ENCODE measurements at regions not wholly inside any gene's neighbourhood (a gene's known extent, or its start where the extent isn't known, plus 50 kb on each side); places are given as distances from the start of the nearest gene placed in this dataset.
"Not testable (repeated sequence)": the region's sequence is repeated elsewhere in the genome, so short reads cannot be mapped to it uniquely, and the experiment has no call there.

DNA sequence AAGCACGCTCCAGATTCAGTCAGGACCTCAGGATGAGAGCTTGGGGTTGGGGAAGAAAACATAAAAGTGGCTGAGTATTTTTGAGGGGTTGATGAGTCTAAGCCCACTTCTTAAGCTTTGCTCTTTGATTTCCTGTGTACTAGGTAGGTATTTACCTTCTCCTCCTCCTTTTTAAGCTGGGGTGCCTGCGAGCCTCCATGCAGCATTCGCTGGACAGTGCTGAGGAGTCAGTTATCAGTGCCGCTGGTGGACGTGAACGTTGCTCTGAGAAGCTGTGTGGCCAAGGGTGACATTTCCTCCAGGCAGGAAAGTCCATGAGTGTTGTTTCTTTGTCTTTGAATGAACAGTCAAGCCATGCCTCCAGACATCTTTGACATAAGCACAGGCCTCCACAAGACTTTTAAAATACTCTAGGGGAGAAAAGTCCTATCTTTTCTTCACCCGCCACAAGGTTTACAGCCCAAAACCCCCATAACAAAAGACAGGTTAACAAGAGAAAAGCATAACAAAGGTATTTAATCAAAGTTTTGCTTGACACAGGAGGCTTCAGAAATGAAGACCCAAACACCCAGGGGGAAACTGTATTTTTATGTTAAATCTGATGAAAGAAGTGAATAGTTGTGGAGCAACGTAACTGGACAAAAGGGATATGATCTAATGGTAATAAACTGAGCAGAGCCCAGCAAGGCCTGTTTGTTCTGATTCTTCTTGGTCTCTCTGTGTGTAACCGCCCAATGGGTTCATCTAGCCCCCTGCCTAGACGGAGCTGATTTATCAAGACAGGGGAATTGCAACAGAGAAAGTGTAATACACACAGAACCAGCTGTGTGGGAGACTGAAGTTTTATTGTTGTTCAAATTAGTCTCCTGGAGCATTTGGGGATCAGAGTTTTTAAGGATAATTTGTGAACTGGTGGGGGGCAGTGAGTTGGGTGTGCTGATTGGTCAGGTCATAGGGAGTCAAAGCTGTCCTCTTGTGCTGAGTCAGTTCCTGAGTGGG, 217.9 kb downstream of the SPATA31A1 start:
- H3K36me3 ChIP-seq (ENCODE audit: insufficient read depth, low read length); DNase-seq; H3K4me2 ChIP-seq (ENCODE audit: insufficient read depth, low read length); H3K27me3 ChIP-seq (ENCODE audit: insufficient read depth, low read length, poor library complexity); H4K20me1 ChIP-seq (ENCODE audit: insufficient read depth, low read length); H3K9ac ChIP-seq (ENCODE audit: low read depth, low read length); H3K4me3 ChIP-seq (ENCODE audit: low read depth in 1 of 2, low read length in 2 of 2); H3K9me3 ChIP-seq (ENCODE audit: insufficient read depth, low read length, severe bottlenecking); H3K4me1 ChIP-seq (ENCODE audit: insufficient read depth, low read length); H3K79me2 ChIP-seq (ENCODE audit: insufficient read depth, low read length); H3K27ac ChIP-seq (ENCODE audit: low read length); ATAC-seq (ENCODE audit: insufficient read depth, low read depth); H2AFZ ChIP-seq (ENCODE audit: low read depth, low read length): not testable (repeated sequence)

DNA sequence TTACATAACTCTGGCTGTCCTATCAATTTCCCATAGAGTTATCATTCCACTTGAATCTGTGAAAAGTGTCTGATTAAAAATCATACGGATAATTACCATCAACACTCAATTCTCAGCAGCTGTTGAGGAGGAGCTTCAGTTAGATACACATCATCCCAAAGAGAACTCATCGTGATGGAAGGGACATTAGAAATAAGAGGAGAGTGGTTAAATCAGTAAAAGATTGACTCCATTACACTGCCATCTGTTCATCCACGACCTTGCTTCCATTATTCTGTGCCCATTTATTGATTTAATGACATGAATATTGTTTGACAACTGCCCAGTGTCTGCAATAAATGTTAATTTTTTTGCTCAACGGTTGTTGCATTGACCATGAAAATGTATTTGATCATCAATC, 223.5 kb downstream of the SPATA31A1 start:
- DNase-seq; H3K79me2 ChIP-seq (ENCODE audit: insufficient read depth, low read length); H3K27ac ChIP-seq (ENCODE audit: low read length); H3K4me3 ChIP-seq (ENCODE audit: low read depth in 1 of 2, low read length in 2 of 2); H4K20me1 ChIP-seq (ENCODE audit: insufficient read depth, low read length); H3K27me3 ChIP-seq (ENCODE audit: insufficient read depth, low read length, poor library complexity); ATAC-seq (ENCODE audit: insufficient read depth, low read depth); H3K9ac ChIP-seq (ENCODE audit: low read depth, low read length); H3K4me2 ChIP-seq (ENCODE audit: insufficient read depth, low read length); H2AFZ ChIP-seq (ENCODE audit: low read depth, low read length); H3K9me3 ChIP-seq (ENCODE audit: insufficient read depth, low read length, severe bottlenecking); H3K36me3 ChIP-seq (ENCODE audit: insufficient read depth, low read length); H3K4me1 ChIP-seq (ENCODE audit: insufficient read depth, low read length): not testable (repeated sequence)

DNA sequence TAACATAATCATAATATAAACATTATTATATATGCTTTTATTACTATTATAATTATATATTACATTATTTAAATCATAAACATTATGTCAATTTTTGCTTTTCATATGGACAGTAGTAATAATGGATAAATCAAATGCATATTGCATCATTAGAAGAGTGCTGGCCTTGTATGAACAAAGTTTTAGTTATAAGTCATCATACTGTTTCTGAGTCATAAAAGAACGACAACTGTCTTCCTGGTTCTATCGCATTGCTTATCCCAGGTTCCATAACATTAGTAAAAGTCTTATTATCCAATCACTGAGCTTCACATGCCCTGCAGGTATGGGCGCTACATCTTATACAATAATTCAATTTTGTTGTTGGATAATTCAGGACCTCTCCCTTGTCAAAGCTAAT, 225.8 kb downstream of the SPATA31A1 start:
- not testable (repeated sequence) for ATAC-seq (ENCODE audit: insufficient read depth, low read depth); H2AFZ ChIP-seq (ENCODE audit: low read depth, low read length); H3K27ac ChIP-seq (ENCODE audit: low read length); H3K4me1 ChIP-seq (ENCODE audit: insufficient read depth, low read length); H3K4me3 ChIP-seq (ENCODE audit: low read depth in 1 of 2, low read length in 2 of 2); H3K79me2 ChIP-seq (ENCODE audit: insufficient read depth, low read length); H3K9ac ChIP-seq (ENCODE audit: low read depth, low read length); H4K20me1 ChIP-seq (ENCODE audit: insufficient read depth, low read length); H3K36me3 ChIP-seq (ENCODE audit: insufficient read depth, low read length); H3K9me3 ChIP-seq (ENCODE audit: insufficient read depth, low read length, severe bottlenecking); H3K27me3 ChIP-seq (ENCODE audit: insufficient read depth, low read length, poor library complexity); H3K4me2 ChIP-seq (ENCODE audit: insufficient read depth, low read length); DNase-seq

DNA sequence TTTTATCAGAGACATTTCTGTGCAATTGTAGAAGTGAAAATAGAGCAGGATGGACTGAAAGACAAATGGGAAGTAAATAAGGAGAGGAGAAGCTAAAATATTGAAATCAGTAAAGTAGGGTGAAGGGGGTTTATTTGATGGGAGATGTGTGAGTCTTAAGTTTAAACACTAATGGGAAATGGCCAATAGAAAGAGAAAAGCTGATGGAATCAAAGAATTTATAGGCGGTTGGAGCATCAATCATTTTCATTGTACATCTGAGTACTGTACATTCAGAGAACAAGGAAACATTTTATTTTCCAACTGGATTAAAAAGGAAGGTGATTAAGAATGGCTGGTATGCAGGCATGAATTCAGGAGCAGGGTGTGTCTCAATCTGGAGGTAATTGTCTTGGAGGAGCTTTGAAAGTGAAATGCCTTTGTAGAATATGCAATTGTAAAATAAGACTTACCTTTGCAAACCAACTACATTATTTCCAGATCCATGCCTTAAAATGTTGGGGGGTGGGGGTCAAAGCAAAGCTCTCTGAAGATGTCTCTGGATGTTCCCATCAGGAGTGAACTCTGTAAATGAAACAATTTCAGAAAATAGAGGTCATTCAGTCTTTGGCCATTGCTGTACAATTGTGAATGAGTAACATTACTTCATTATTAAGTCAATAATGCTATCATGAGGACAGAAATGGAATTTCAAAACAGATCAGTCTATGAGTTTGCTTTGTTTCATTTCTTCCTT, 227.4 kb downstream of the SPATA31A1 start:
- not testable (repeated sequence) for H3K4me2 ChIP-seq (ENCODE audit: insufficient read depth, low read length); H4K20me1 ChIP-seq (ENCODE audit: insufficient read depth, low read length); DNase-seq; ATAC-seq (ENCODE audit: insufficient read depth, low read depth); H2AFZ ChIP-seq (ENCODE audit: low read depth, low read length); H3K36me3 ChIP-seq (ENCODE audit: insufficient read depth, low read length); H3K9me3 ChIP-seq (ENCODE audit: insufficient read depth, low read length, severe bottlenecking); H3K4me1 ChIP-seq (ENCODE audit: insufficient read depth, low read length); H3K27ac ChIP-seq (ENCODE audit: low read length); H3K4me3 ChIP-seq (ENCODE audit: low read depth in 1 of 2, low read length in 2 of 2); H3K9ac ChIP-seq (ENCODE audit: low read depth, low read length); H3K27me3 ChIP-seq (ENCODE audit: insufficient read depth, low read length, poor library complexity); H3K79me2 ChIP-seq (ENCODE audit: insufficient read depth, low read length)

DNA sequence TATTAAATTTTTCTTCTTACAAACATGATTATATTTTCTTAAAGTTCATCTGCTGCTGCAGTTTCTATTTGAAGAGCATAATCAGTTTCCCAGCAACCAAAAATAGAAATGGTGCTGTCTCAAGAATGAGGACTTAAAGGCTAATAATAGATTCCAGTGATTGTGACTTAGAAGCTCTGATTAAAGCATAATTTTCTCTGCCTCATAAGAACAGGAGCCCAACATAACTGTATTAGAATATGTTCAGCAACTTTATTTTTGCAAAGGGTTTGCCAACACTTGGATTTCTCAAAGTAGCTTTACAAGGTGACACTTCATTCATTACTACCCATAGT, 227.9 kb downstream of the SPATA31A1 start:
- H3K4me2 ChIP-seq (ENCODE audit: insufficient read depth, low read length); H2AFZ ChIP-seq (ENCODE audit: low read depth, low read length); H3K79me2 ChIP-seq (ENCODE audit: insufficient read depth, low read length); H3K27me3 ChIP-seq (ENCODE audit: insufficient read depth, low read length, poor library complexity); DNase-seq; H3K27ac ChIP-seq (ENCODE audit: low read length); ATAC-seq (ENCODE audit: insufficient read depth, low read depth); H3K4me3 ChIP-seq (ENCODE audit: low read depth in 1 of 2, low read length in 2 of 2); H3K9me3 ChIP-seq (ENCODE audit: insufficient read depth, low read length, severe bottlenecking); H4K20me1 ChIP-seq (ENCODE audit: insufficient read depth, low read length); H3K4me1 ChIP-seq (ENCODE audit: insufficient read depth, low read length); H3K9ac ChIP-seq (ENCODE audit: low read depth, low read length); H3K36me3 ChIP-seq (ENCODE audit: insufficient read depth, low read length): not testable (repeated sequence)

DNA sequence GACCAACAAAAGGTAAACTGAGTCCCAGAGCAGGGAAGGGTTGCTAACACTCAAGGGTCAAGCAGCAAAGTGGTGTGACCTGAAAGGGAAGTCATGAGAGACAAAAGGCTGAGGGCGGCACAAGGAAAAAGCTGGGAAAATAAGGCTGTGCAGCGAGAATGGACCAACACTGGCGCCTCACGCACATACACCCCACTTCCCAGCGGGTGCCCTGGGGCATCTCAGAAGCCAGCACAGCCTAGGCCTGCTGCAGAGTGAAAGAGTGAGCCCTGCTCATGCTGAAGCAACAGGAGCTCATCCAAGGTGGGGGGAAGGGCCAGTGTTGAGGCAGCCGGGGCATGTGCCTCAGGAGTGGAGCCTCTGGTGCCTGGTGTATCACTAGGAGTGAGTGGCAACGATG, 229.8 kb downstream of the SPATA31A1 start:
- not testable (repeated sequence) for DNase-seq; H3K9ac ChIP-seq (ENCODE audit: low read depth, low read length); H3K79me2 ChIP-seq (ENCODE audit: insufficient read depth, low read length); H3K27me3 ChIP-seq (ENCODE audit: insufficient read depth, low read length, poor library complexity); H3K36me3 ChIP-seq (ENCODE audit: insufficient read depth, low read length); H4K20me1 ChIP-seq (ENCODE audit: insufficient read depth, low read length); H3K4me1 ChIP-seq (ENCODE audit: insufficient read depth, low read length); H3K27ac ChIP-seq (ENCODE audit: low read length); H2AFZ ChIP-seq (ENCODE audit: low read depth, low read length); H3K4me2 ChIP-seq (ENCODE audit: insufficient read depth, low read length); ATAC-seq (ENCODE audit: insufficient read depth, low read depth); H3K4me3 ChIP-seq (ENCODE audit: low read depth in 1 of 2, low read length in 2 of 2); H3K9me3 ChIP-seq (ENCODE audit: insufficient read depth, low read length, severe bottlenecking)

Data from DND-41 (cell line).